Cardiac muscle cell (in vitro differentiated cells and primary cell): ENCODE measurements at regions not wholly inside any gene's neighbourhood (a gene's known extent, or its start where the extent isn't known, plus 50 kb on each side); places are given as distances from the start of the nearest gene placed in this dataset.

ENCODE experiments used
- DNase-seq, 2 donors: peaks; one replicate each; pipeline versions ENCODE4 v3.0.0 to v3.0.0-alpha.2; 2010 to 2017; ENCODE audit warnings: low read depth in 1 of 2, low spot score in 1 of 2
- H3K27ac ChIP-seq: fragments of 200-600 bp; sonication (generic); 2 replicates; pipeline ENCODE4 v1.5.1; 2016
- H3K27me3 ChIP-seq: fragments of 200-600 bp; sonication (generic); 2 replicates; pipeline ENCODE4 v1.6.0; 2016; ENCODE audit warnings: control low read depth
- H3K36me3 ChIP-seq: fragments of 200-600 bp; sonication (generic); 2 replicates; pipeline ENCODE4 v1.5.1; 2016; ENCODE audit warnings: control low read depth
- H3K4me1 ChIP-seq: fragments of 200-600 bp; sonication (generic); 2 replicates; pipeline ENCODE4 v1.8.1; 2017; ENCODE audit warnings: low read depth, mild to moderate bottlenecking, mixed run types
- H3K4me3 ChIP-seq: fragments of 200-600 bp; sonication (generic); 2 replicates; pipeline ENCODE4 v1.5.1; 2016; ENCODE audit warnings: mild to moderate bottlenecking
- H3K9me3 ChIP-seq: fragments of 200-600 bp; sonication (generic); 2 replicates; pipeline ENCODE4 v1.5.1; 2017; ENCODE audit warnings: low read depth, mild to moderate bottlenecking, control low read depth
- TF ChIP-seq, protein P1 (sequence below): IDR thresholded peaks from 2 replicates; pipeline ENCODE4 v1.5.1; 2012; ENCODE audit warnings: low read depth, mild to moderate bottlenecking, low read length

- no peak overlapping the region for H3K27ac ChIP-seq
- DNase-seq, result peak; percentile 41 to 88
- peaks cover 21% of the 10 kb centered on the region for H3K4me1 ChIP-seq
- no peaks in the 10 kb centered on the region for H3K9me3 ChIP-seq
- peaks cover 59% of the 10 kb centered on the region for H3K27me3 ChIP-seq
- H3K4me3 ChIP-seq, result no peak overlapping the region
- TF ChIP-seq, protein P1, sequence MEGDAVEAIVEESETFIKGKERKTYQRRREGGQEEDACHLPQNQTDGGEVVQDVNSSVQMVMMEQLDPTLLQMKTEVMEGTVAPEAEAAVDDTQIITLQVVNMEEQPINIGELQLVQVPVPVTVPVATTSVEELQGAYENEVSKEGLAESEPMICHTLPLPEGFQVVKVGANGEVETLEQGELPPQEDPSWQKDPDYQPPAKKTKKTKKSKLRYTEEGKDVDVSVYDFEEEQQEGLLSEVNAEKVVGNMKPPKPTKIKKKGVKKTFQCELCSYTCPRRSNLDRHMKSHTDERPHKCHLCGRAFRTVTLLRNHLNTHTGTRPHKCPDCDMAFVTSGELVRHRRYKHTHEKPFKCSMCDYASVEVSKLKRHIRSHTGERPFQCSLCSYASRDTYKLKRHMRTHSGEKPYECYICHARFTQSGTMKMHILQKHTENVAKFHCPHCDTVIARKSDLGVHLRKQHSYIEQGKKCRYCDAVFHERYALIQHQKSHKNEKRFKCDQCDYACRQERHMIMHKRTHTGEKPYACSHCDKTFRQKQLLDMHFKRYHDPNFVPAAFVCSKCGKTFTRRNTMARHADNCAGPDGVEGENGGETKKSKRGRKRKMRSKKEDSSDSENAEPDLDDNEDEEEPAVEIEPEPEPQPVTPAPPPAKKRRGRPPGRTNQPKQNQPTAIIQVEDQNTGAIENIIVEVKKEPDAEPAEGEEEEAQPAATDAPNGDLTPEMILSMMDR, result no peak
- no peaks in the 10 kb centered on the region for H3K36me3 ChIP-seq
These were observed 93.3 kb upstream of the CCDC54 start for GRCh38 chr3:107283948-107284347.

- Histone ChIP-seq H3K27me3 (peaks cover 59% of the 10 kb centered on the region), H3K36me3 (no peaks in the 10 kb centered on the region), H3K4me1 (peaks cover 21% of the 10 kb centered on the region), H3K27ac (no peak overlapping the region), H3K4me3 (no peak overlapping the region), H3K9me3 (no peaks in the 10 kb centered on the region)
- TF ChIP-seq, protein P1, result no peak
- DNase-seq, result peak in 1 of 2 donors; percentile 43
These were observed 92.6 kb upstream of the CCDC54 start for GRCh38 chr3:107284612-107285011.

- no peak overlapping the region for H3K4me3 ChIP-seq
- TF ChIP-seq, protein P1, result no peak
- H3K27ac ChIP-seq, result no peak overlapping the region
- peaks cover 55% of the 10 kb centered on the region for H3K27me3 ChIP-seq
- DNase-seq, result peak in 1 of 2 donors; percentile 39
- peaks cover 21% of the 10 kb centered on the region for H3K4me1 ChIP-seq
- H3K36me3 ChIP-seq, result no peaks in the 10 kb centered on the region
- H3K9me3 ChIP-seq, result no peaks in the 10 kb centered on the region
These were observed 92.0 kb upstream of the CCDC54 start for GRCh38 chr3:107285197-107285596.

- Histone ChIP-seq H3K36me3 (no peaks in the 10 kb centered on the region), H3K4me1 (peaks cover 8% of the 10 kb centered on the region), H3K27ac (no peak overlapping the region), H3K9me3 (no peaks in the 10 kb centered on the region), H3K4me3 (no peak overlapping the region), H3K27me3 (peaks cover 37% of the 10 kb centered on the region)
- DNase-seq, result no peak
- TF ChIP-seq, protein P1, result no peak
These were observed 87.9 kb upstream of the CCDC54 start for GRCh38 chr3:107289354-107289753.

- H3K27ac ChIP-seq, result no peak overlapping the region
- H3K27me3 ChIP-seq, result peaks cover 7% of the 10 kb centered on the region
- TF ChIP-seq, protein P1, result no peak
- DNase-seq, result no peak
- no peaks in the 10 kb centered on the region for H3K4me1 ChIP-seq
- no peaks in the 10 kb centered on the region for H3K9me3 ChIP-seq
- H3K36me3 ChIP-seq, result no peaks in the 10 kb centered on the region
- H3K4me3 ChIP-seq, result no peak overlapping the region
These were observed 83.1 kb upstream of the CCDC54 start for GRCh38 chr3:107294117-107294516.

- no peaks in the 10 kb centered on the region for H3K9me3 ChIP-seq
- no peaks in the 10 kb centered on the region for H3K4me1 ChIP-seq
- DNase-seq, result no peak
- H3K27me3 ChIP-seq, result peaks cover 10% of the 10 kb centered on the region
- H3K36me3 ChIP-seq, result no peaks in the 10 kb centered on the region
- H3K27ac ChIP-seq, result no peak overlapping the region
- TF ChIP-seq, protein P1, result no peak
- H3K4me3 ChIP-seq, result no peak overlapping the region
These were observed 79.6 kb upstream of the CCDC54 start for GRCh38 chr3:107297597-107297996.
